GM23338 (cell line): ENCODE measurements at regions not wholly inside any gene's neighbourhood (a gene's known extent, or its start where the extent isn't known, plus 50 kb on each side); places are given as distances from the start of the nearest gene placed in this dataset.

Experiments used
- ATAC-seq: fragments of 200-7000 bp; cut with Tn5 transposase; 3 replicates; pipeline ENCODE4 v1.9.1; 2020
- DNase-seq: peaks from one replicate; pipeline ENCODE4 v3.0.0-alpha.2; 2015; ENCODE audit warnings: low spot score
- H2AFZ ChIP-seq: fragments of 200-600 bp; sonication (generic); 2 replicates; pipeline ENCODE4 v1.8.0; 2016; ENCODE audit warnings: antibody characterized with exemption, mild to moderate bottlenecking, moderate library complexity
- H3F3A ChIP-seq: fragments of 200-600 bp; sonication (generic); replicated peaks from 2 replicates; pipeline ENCODE4 v1.8.0; 2017; ENCODE audit warnings: antibody characterized with exemption, mixed run types, low read depth
- H3K27ac ChIP-seq: fragments of 200-600 bp; sonication (generic); 2 replicates; pipeline ENCODE4 v1.6.1; 2016; ENCODE audit warnings: low read depth
- H3K27me3 ChIP-seq: fragments of 200-600 bp; sonication (generic); 2 replicates; pipeline ENCODE4 v1.8.0; 2016; ENCODE audit warnings: mild to moderate bottlenecking, mixed run types, moderate library complexity; ENCODE audit not compliant: insufficient read depth
- H3K36me3 ChIP-seq: fragments of 200-600 bp; sonication (generic); 2 replicates; pipeline ENCODE4 v1.8.0; 2016; ENCODE audit warnings: mild to moderate bottlenecking; ENCODE audit not compliant: insufficient read depth
- H3K4me1 ChIP-seq: fragments of 200-600 bp; sonication (generic); 2 replicates; pipeline ENCODE4 v1.8.0; 2016; ENCODE audit warnings: mild to moderate bottlenecking, moderate library complexity; ENCODE audit not compliant: insufficient read depth
- H3K4me2 ChIP-seq: fragments of 200-600 bp; sonication (generic); 2 replicates; pipeline ENCODE4 v1.7.1; 2017; ENCODE audit warnings: mixed run types
- H3K4me3 ChIP-seq: fragments of 200-600 bp; sonication (generic); 2 replicates; pipeline ENCODE4 v1.6.1; 2016; ENCODE audit warnings: mixed run types
- H3K79me2 ChIP-seq: fragments of 200-600 bp; sonication (generic); replicated peaks from 2 replicates; pipeline ENCODE4 v1.8.0; 2017; ENCODE audit warnings: mild to moderate bottlenecking; ENCODE audit not compliant: insufficient read depth
- H3K9me2 ChIP-seq: fragments of 200-600 bp; sonication (generic); 2 replicates; pipeline ENCODE4 v1.8.0; 2017; ENCODE audit not compliant: insufficient read depth
- H4K20me1 ChIP-seq: fragments of 200-600 bp; sonication (generic); replicated peaks from 2 replicates; pipeline ENCODE4 v1.8.0; 2017; ENCODE audit warnings: mild to moderate bottlenecking; ENCODE audit not compliant: insufficient read depth
- H3K27ac Mint-ChIP-seq: 2 replicates; pipeline ENCODE4 v1.8.0; 2020; ENCODE audit warnings: inconsistent platforms, mild to moderate bottlenecking, moderate library complexity, mixed read lengths
- H3K27me3 Mint-ChIP-seq: 3 replicates; pipeline ENCODE4 v1.8.0; 2022; ENCODE audit warnings: low read depth, mild to moderate bottlenecking, moderate library complexity, mixed read lengths, inconsistent platforms; ENCODE audit not compliant: insufficient read depth, poor library complexity
- H3K36me3 Mint-ChIP-seq: 3 replicates; pipeline ENCODE4 v1.8.0; 2021; ENCODE audit warnings: low read depth, mild to moderate bottlenecking, inconsistent platforms, moderate library complexity, mixed read lengths
- H3K4me1 Mint-ChIP-seq: 3 replicates; pipeline ENCODE4 v1.8.0; 2020; ENCODE audit warnings: mild to moderate bottlenecking, inconsistent platforms, mixed read lengths
- H3K4me3 Mint-ChIP-seq: 3 replicates; pipeline ENCODE4 v1.8.0; 2021; ENCODE audit warnings: moderate library complexity, mild to moderate bottlenecking, inconsistent platforms, mixed read lengths
- H3K9me3 Mint-ChIP-seq: 3 replicates; pipeline ENCODE4 v1.8.0; 2020; ENCODE audit warnings: moderate library complexity, mild to moderate bottlenecking, inconsistent platforms, mixed read lengths
- CREB1 ChIP-seq: fragments of 250-450 bp; sonication (Bioruptor Pico); IDR thresholded peaks from 2 replicates; pipeline ENCODE4 v1.5.0; 2020; ENCODE audit warnings: low read depth, mild to moderate bottlenecking, moderate library complexity
- EZH2phosphoT487 ChIP-seq: fragments of 200-600 bp; sonication (generic); IDR thresholded peaks from one replicate; pipeline ENCODE4 v1.8.1; 2018; ENCODE audit warnings: antibody characterized with exemption; ENCODE audit not compliant: unreplicated experiment
- POLR2AphosphoS5 ChIP-seq: IDR thresholded peaks from 2 replicates; pipeline ENCODE4 v1.6.1; 2016; ENCODE audit warnings: antibody characterized with exemption, low read depth
- ZNF114 ChIP-seq: fragments of 250-450 bp; sonication (Bioruptor Pico); IDR thresholded peaks from 2 replicates; pipeline ENCODE4 v1.5.0; 2020; ENCODE audit warnings: mild to moderate bottlenecking, moderate library complexity
- ZNF331 ChIP-seq: fragments of 250-450 bp; sonication (Bioruptor Pico); IDR thresholded peaks from 2 replicates; pipeline ENCODE4 v1.5.0; 2020; ENCODE audit warnings: low read depth, mild to moderate bottlenecking, moderate library complexity
- TF ChIP-seq, protein P1 (sequence below): fragments of 250-450 bp; sonication (Bioruptor Pico); IDR thresholded peaks from 2 replicates; pipeline ENCODE4 v1.5.0; 2020; ENCODE audit warnings: mild to moderate bottlenecking, moderate library complexity
- TF ChIP-seq, protein P2 (sequence below): IDR thresholded peaks from 2 replicates; pipeline ENCODE4 v1.6.1; 2016; ENCODE audit warnings: antibody characterized with exemption

DNA sequence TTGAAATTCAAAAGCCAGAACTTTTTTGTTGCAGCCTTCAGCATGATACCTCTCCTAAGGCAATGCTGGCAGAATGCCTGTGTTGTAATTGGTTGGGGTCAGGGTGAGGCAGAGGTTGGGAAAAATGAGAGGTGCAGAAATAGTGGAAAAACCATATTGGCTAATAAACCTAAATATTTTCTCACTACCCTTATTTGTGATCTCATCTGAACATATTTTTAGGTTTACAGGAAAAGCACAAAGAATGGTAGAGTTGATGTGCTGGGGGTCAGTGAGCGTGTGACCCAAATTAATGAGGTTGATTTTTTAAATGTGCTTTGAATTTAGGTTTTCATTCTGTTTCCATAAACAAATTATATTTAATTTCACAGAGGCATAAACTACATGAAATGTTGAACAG lies 437.3 kb downstream of the HDGFL1 start (continued):
- TF ChIP-seq, protein P1, sequence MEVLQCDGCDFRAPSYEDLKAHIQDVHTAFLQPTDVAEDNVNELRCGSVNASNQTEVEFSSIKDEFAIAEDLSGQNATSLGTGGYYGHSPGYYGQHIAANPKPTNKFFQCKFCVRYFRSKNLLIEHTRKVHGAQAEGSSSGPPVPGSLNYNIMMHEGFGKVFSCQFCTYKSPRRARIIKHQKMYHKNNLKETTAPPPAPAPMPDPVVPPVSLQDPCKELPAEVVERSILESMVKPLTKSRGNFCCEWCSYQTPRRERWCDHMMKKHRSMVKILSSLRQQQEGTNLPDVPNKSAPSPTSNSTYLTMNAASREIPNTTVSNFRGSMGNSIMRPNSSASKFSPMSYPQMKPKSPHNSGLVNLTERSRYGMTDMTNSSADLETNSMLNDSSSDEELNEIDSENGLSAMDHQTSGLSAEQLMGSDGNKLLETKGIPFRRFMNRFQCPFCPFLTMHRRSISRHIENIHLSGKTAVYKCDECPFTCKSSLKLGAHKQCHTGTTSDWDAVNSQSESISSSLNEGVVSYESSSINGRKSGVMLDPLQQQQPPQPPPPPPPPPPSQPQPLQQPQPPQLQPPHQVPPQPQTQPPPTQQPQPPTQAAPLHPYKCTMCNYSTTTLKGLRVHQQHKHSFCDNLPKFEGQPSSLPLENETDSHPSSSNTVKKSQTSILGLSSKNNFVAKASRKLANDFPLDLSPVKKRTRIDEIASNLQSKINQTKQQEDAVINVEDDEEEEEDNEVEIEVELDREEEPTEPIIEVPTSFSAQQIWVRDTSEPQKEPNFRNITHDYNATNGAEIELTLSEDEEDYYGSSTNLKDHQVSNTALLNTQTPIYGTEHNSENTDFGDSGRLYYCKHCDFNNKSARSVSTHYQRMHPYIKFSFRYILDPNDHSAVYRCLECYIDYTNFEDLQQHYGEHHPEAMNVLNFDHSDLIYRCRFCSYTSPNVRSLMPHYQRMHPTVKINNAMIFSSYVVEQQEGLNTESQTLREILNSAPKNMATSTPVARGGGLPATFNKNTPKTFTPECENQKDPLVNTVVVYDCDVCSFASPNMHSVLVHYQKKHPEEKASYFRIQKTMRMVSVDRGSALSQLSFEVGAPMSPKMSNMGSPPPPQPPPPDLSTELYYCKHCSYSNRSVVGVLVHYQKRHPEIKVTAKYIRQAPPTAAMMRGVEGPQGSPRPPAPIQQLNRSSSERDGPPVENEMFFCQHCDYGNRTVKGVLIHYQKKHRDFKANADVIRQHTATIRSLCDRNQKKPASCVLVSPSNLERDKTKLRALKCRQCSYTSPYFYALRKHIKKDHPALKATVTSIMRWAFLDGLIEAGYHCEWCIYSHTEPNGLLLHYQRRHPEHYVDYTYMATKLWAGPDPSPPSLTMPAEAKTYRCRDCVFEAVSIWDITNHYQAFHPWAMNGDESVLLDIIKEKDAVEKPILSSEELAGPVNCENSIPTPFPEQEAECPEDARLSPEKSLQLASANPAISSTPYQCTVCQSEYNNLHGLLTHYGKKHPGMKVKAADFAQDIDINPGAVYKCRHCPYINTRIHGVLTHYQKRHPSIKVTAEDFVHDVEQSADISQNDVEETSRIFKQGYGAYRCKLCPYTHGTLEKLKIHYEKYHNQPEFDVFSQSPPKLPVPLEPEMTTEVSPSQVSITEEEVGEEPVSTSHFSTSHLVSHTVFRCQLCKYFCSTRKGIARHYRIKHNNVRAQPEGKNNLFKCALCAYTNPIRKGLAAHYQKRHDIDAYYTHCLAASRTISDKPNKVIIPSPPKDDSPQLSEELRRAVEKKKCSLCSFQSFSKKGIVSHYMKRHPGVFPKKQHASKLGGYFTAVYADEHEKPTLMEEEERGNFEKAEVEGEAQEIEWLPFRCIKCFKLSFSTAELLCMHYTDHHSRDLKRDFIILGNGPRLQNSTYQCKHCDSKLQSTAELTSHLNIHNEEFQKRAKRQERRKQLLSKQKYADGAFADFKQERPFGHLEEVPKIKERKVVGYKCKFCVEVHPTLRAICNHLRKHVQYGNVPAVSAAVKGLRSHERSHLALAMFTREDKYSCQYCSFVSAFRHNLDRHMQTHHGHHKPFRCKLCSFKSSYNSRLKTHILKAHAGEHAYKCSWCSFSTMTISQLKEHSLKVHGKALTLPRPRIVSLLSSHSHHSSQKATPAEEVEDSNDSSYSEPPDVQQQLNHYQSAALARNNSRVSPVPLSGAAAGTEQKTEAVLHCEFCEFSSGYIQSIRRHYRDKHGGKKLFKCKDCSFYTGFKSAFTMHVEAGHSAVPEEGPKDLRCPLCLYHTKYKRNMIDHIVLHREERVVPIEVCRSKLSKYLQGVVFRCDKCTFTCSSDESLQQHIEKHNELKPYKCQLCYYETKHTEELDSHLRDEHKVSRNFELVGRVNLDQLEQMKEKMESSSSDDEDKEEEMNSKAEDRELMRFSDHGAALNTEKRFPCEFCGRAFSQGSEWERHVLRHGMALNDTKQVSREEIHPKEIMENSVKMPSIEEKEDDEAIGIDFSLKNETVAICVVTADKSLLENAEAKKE (CRISPR knock-in tag) = no peak
- TF ChIP-seq, protein P2, sequence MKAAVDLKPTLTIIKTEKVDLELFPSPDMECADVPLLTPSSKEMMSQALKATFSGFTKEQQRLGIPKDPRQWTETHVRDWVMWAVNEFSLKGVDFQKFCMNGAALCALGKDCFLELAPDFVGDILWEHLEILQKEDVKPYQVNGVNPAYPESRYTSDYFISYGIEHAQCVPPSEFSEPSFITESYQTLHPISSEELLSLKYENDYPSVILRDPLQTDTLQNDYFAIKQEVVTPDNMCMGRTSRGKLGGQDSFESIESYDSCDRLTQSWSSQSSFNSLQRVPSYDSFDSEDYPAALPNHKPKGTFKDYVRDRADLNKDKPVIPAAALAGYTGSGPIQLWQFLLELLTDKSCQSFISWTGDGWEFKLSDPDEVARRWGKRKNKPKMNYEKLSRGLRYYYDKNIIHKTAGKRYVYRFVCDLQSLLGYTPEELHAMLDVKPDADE = no peak
- TF ChIP-seq EZH2phosphoT487 (no peak), ZNF114 (no peak)

DNA sequence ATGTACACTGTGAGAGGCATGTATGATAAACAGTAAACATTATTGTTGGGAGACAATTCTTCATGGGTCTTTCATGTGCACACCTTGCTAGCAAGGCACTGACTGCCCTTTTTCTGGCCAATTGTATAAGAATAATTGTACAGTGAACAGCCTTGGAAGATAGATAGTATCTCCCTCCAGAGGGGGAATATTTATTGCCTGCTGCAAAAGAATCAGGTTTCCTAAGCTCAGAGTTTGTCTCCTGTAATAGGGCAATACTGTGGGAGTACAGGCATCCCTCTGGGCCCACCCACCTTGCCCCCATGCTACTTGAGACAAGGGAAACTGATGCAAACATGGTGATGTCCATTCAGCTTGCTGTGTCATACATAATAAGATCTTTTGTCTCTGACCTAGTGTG lies 442.2 kb downstream of the HDGFL1 start:
- H3K4me1 Mint-ChIP-seq = peaks cover 17% of the 10 kb centered on the region; the same call in 2 of the 3 replicates
- H3K36me3 Mint-ChIP-seq = no peaks in the 10 kb centered on the region; the same call in 2 of the 3 replicates
- no peak overlapping the region for H2AFZ ChIP-seq
- H3K27me3 Mint-ChIP-seq = peaks cover 7% of the 10 kb centered on the region
- no peak overlapping the region for H3K4me2 ChIP-seq
- no peaks in the 10 kb centered on the region for H3K79me2 ChIP-seq
- no peaks in the 10 kb centered on the region for H3F3A ChIP-seq
- H3K27ac ChIP-seq = no peak overlapping the region
- no peaks in the 10 kb centered on the region for H3K9me3 Mint-ChIP-seq
- ATAC-seq (no peak), DNase-seq (no peak)
- H3K9me2 ChIP-seq = peaks cover 7% of the 10 kb centered on the region; the same call in 1 of the 2 replicates
- H3K4me1 ChIP-seq = peaks cover 13% of the 10 kb centered on the region; the same call in 1 of the 2 replicates
- H3K36me3 ChIP-seq = no peaks in the 10 kb centered on the region
- H3K27ac Mint-ChIP-seq = no peak overlapping the region
- no peak overlapping the region for H3K4me3 ChIP-seq
- no peaks in the 10 kb centered on the region for H4K20me1 ChIP-seq
- H3K27me3 ChIP-seq = no peaks in the 10 kb centered on the region
- no peak overlapping the region for H3K4me3 Mint-ChIP-seq
- TF ChIP-seq ZNF331 (CRISPR knock-in tag) (no peak), CREB1 (CRISPR knock-in tag) (no peak), POLR2AphosphoS5 (no peak)
- TF ChIP-seq, protein P2 = no peak
